ENCODE measurements at regions not wholly inside any gene's neighbourhood (a gene's known extent, or its start where the extent isn't known, plus 50 kb on each side); places are given as distances from the start of the nearest gene placed in this dataset.
A peak's percentile ranks its signal among the peaks of the same experiment; 100 is the strongest.

- ATAC-seq = peak; percentile 29
Observed at GRCh38 chr2:230643576-230644291, 68.9 kb upstream of the CAB39 start.

- ATAC-seq = no peak
Observed at GRCh38 chr2:230644356-230644935, 68.2 kb upstream of the CAB39 start.

GRCh38 chr2:230648356-230648755, 64.3 kb upstream of the CAB39 start:
- ATAC-seq = no peak

GRCh38 chr2:230650585-230651137, 62.0 kb upstream of the CAB39 start:
- no peak for ATAC-seq

- no peak for ATAC-seq
Observed at GRCh38 chr2:230654057-230654456, 58.6 kb upstream of the CAB39 start.

- no peak for ATAC-seq
Observed at GRCh38 chr2:230657462-230657861, 55.2 kb upstream of the CAB39 start.

- no peak for ATAC-seq
Observed at GRCh38 chr2:230657906-230658305, 54.7 kb upstream of the CAB39 start.

GRCh38 chr2:230658577-230658876, 54.1 kb upstream of the CAB39 start:
- ATAC-seq = no peak

- ATAC-seq = no peak
Observed at GRCh38 chr2:230658877-230659652, 53.6 kb upstream of the CAB39 start.

GRCh38 chr2:230660294-230661060, 52.2 kb upstream of the CAB39 start:
- peak; percentile 31 for ATAC-seq

- peak; percentile 21 for ATAC-seq
Observed at GRCh38 chr2:230661072-230661957, 51.3 kb upstream of the CAB39 start.

All from esophagus mucosa (tissue), 1 donor.